Stimulated activated CD8-positive, alpha-beta memory T cell treated with anti-CD3 and anti-CD28 coated beads, Interleukin-15, amount 100 ng/mL, for 1 hour (primary cell): ENCODE measurements at regions not wholly inside any gene's neighbourhood (a gene's known extent, or its start where the extent isn't known, plus 50 kb on each side); places are given as distances from the start of the nearest gene placed in this dataset.

Experiments
- DNase-seq: peaks from one replicate; pipeline ENCODE4 v3.0.0-alpha.2; 2020; ENCODE audit warnings: low read depth

- no peak for DNase-seq
Observed at GRCh38 chr6:165229216-165229615, 80.2 kb downstream of the C6orf118 start.

GRCh38 chr6:165227644-165228329 lies 81.6 kb downstream of the C6orf118 start:
- no peak for DNase-seq

- no peak for DNase-seq
Observed at GRCh38 chr6:165223736-165224135, 85.7 kb downstream of the C6orf118 start.

- no peak for DNase-seq
Observed at GRCh38 chr6:165223101-165223500, 86.3 kb downstream of the C6orf118 start.

- DNase-seq, result no peak
Observed at GRCh38 chr6:165222315-165223025, 86.9 kb downstream of the C6orf118 start.

- DNase-seq, result no peak
Observed at GRCh38 chr6:165220045-165220444, 89.4 kb downstream of the C6orf118 start.

- no peak for DNase-seq
Observed at GRCh38 chr6:165219629-165220028, 89.8 kb downstream of the C6orf118 start.

- DNase-seq, result no peak
Observed at GRCh38 chr6:165218829-165219228, 90.6 kb downstream of the C6orf118 start.

- no peak for DNase-seq
Observed at GRCh38 chr6:165206798-165207197, 102.6 kb downstream of the C6orf118 start.

- DNase-seq, result no peak
Observed at GRCh38 chr6:165205632-165206031, 103.8 kb downstream of the C6orf118 start.

- no peak for DNase-seq
Observed at GRCh38 chr6:165204807-165205545, 104.4 kb downstream of the C6orf118 start.

- DNase-seq, result no peak
Observed at GRCh38 chr6:165200178-165200577, 109.2 kb downstream of the C6orf118 start.

GRCh38 chr6:165191461-165191860 lies 117.9 kb downstream of the C6orf118 start:
- DNase-seq, result no peak

- no peak for DNase-seq
Observed at GRCh38 chr6:165186441-165187205, 122.8 kb downstream of the C6orf118 start.

- DNase-seq, result no peak
Observed at GRCh38 chr6:165186041-165186440, 123.4 kb downstream of the C6orf118 start.

GRCh38 chr6:165184192-165184979 lies 125.0 kb downstream of the C6orf118 start:
- DNase-seq, result no peak

GRCh38 chr6:165183496-165184140 lies 125.8 kb downstream of the C6orf118 start:
- DNase-seq, result no peak

GRCh38 chr6:165183071-165183470 lies 126.3 kb downstream of the C6orf118 start:
- no peak for DNase-seq

GRCh38 chr6:165181951-165182414 lies 127.4 kb downstream of the C6orf118 start:
- no peak for DNase-seq

GRCh38 chr6:165178056-165178455 lies 131.3 kb downstream of the C6orf118 start:
- no peak for DNase-seq

- no peak for DNase-seq
Observed at GRCh38 chr6:165173484-165173883, 135.9 kb downstream of the C6orf118 start.
